ENCODE measurements at regions not wholly inside any gene's neighbourhood (a gene's known extent, or its start where the extent isn't known, plus 50 kb on each side); places are given as distances from the start of the nearest gene placed in this dataset.

GRCh38 chr11:59008947-59009346, 69.7 kb downstream of the GLYATL1 start:
- H2BK12ac ChIP-seq (ENCODE audit: insufficient read length, low read depth, low read length): no peak overlapping the region
- Mint-ChIP-seq H3K4me1 (peaks cover 11% of the 10 kb centered on the region in 2 experiments), H3K9me3 (peaks cover 0 to 3% of the 10 kb centered on the region in 2 experiments; a peak in 2 of 5 replicates), H3K4me3 (no peak overlapping the region), H3K36me3 (ENCODE audit: insufficient read depth in 1 of 3, low read depth in 3 of 3) (no peaks in the 10 kb centered on the region), H3K27ac (no peak overlapping the region), H3K27me3 (ENCODE audit: low read depth) (peaks cover 4% of the 10 kb centered on the region; the same call in 1 of the 2 replicates)
- H2BK15ac ChIP-seq (ENCODE audit: low read depth, low read length): no peak overlapping the region
- H3K14ac ChIP-seq (ENCODE audit: insufficient read depth, low read length): no peak overlapping the region
- H3K27me3 ChIP-seq (ENCODE audit: insufficient read depth, low read length): no peaks in the 10 kb centered on the region
- whole genome bisulfite sequencing (ENCODE audit: extremely low coverage, insufficient read length, low lambda C conversion rate): no CpG with 5 or more reads among the region's 1 CpG
- H2AK5ac ChIP-seq (ENCODE audit: insufficient read length, low read length): no peak overlapping the region
- no peaks in the 10 kb centered on the region for H3K79me2 ChIP-seq (ENCODE audit: insufficient read depth, low read length)
- no peak overlapping the region for H3K9ac ChIP-seq (ENCODE audit: extremely low read depth, insufficient read length, low read length)
- H3K4me1 ChIP-seq (ENCODE audit: insufficient read depth, low read length): no peaks in the 10 kb centered on the region; the same call in 1 of the 2 replicates
- H4K8ac ChIP-seq (replicated peaks; ENCODE audit: insufficient read length, low read depth, low read length): no peak overlapping the region
- H4K91ac ChIP-seq (ENCODE audit: insufficient read length, low read depth, low read length): no peak overlapping the region
- H2BK120ac ChIP-seq (ENCODE audit: low read depth, low read length, poor library complexity, severe bottlenecking): no peak overlapping the region
- H4K20me1 ChIP-seq (ENCODE audit: control insufficient read depth, insufficient read depth, insufficient read length): no peaks in the 10 kb centered on the region
- no peak overlapping the region for H2BK20ac ChIP-seq (ENCODE audit: low read depth, low read length, poor library complexity, severe bottlenecking)
- H3K27ac ChIP-seq (ENCODE audit: insufficient read length, low read depth, low read length): no peak overlapping the region
- H3K4me2 ChIP-seq (ENCODE audit: insufficient read depth, insufficient read length, low read length): no peak overlapping the region
- no peak overlapping the region for H3K23ac ChIP-seq (ENCODE audit: insufficient read length, low read depth, low read length)
- DNase-seq: no peak
- no peak overlapping the region for H2BK5ac ChIP-seq (ENCODE audit: insufficient read length, low read length)
- H3T11ph ChIP-seq (ENCODE audit: low read length): no peak overlapping the region
- no peak overlapping the region for H2AFZ ChIP-seq (ENCODE audit: low read length)
- H3K79me1 ChIP-seq (ENCODE audit: insufficient read depth, low read depth, low read length, poor library complexity, severe bottlenecking): no peaks in the 10 kb centered on the region
- TF ChIP-seq CTCF (conservative IDR thresholded peaks at IDR 0.05): no peak
- no peaks in the 10 kb centered on the region for H3K9me3 ChIP-seq (ENCODE audit: control insufficient read depth, low read depth, low read length)
- no peak overlapping the region for H3K18ac ChIP-seq (ENCODE audit: insufficient read length, low read depth, low read length)
- no peaks in the 10 kb centered on the region for H3K23me2 ChIP-seq (ENCODE audit: insufficient read length, low read depth, low read length, poor library complexity, severe bottlenecking)
- no peak overlapping the region for H3K4ac ChIP-seq (ENCODE audit: low read depth, low read length)
- no peak overlapping the region for H3K56ac ChIP-seq (ENCODE audit: insufficient read length, low read depth, low read length)
- no peak overlapping the region for H4K5ac ChIP-seq (ENCODE audit: insufficient read length, low read depth, low read length)

Measured in H9 (cell line).